Adrenal gland (tissue), 9 donors: ENCODE measurements at regions not wholly inside any gene's neighbourhood (a gene's known extent, or its start where the extent isn't known, plus 50 kb on each side); places are given as distances from the start of the nearest gene placed in this dataset.

Experiments
- DNase-seq, 7 donors: peaks; one replicate each; pipeline ENCODE4 v3.0.0-alpha.2; 2019 to 2020
- H3K27ac ChIP-seq, 5 donors: fragments of 200-600 bp; sonication (generic) in 4 of 5; 1 replicate in 3 of 5; 2 replicates in 2 of 5; pipeline versions ENCODE4 v1.5.1 to v1.8.0; 2016 to 2020; ENCODE audit warnings: mild to moderate bottlenecking in 1 of 5
- H3K27me3 ChIP-seq: fragments of 200-600 bp; 2 replicates; pipeline ENCODE4 v1.8.0; 2021
- H3K36me3 ChIP-seq, 2 donors: fragments of 200-600 bp; replicated peaks in 1 of 2; 1 replicate in 1 of 2; 2 replicates in 1 of 2; pipeline versions ENCODE4 v1.5.1 to v1.8.0; 2018 to 2022
- H3K4me1 ChIP-seq, 2 donors: fragments of 200-600 bp; replicated peaks in 1 of 2; 1 replicate in 1 of 2; 2 replicates in 1 of 2; pipeline versions ENCODE4 v1.5.1 to v1.8.0; 2018 to 2021
- H3K4me3 ChIP-seq, 4 donors: fragments of 200-600 bp; sonication (generic) in 3 of 4; one replicate each; pipeline ENCODE4 v1.5.1; 2016 to 2018
- H3K9me3 ChIP-seq, 3 donors: fragments of 200-600 bp; sonication (generic) in 1 of 3; replicated peaks in 1 of 3; 1 replicate in 2 of 3; 2 replicates in 1 of 3; pipeline versions ENCODE4 v1.5.1 to v1.8.0; 2016 to 2021
- CTCF ChIP-seq, 6 experiments: fragments of 450-650 bp in 4 of 6; fragments of 200-600 bp in 2 of 6; sonication (generic) in 1 of 6; IDR thresholded peaks; 1 replicate in 5 of 6; 2 replicates in 1 of 6; pipeline versions ENCODE4 v1.5.1 to v1.8.0; 2016 to 2021; ENCODE audit warnings: antibody characterized with exemption in 6 of 6, mild to moderate bottlenecking in 2 of 6, moderate library complexity in 1 of 6
- POLR2A ChIP-seq, 2 donors: fragments of 450-650 bp; IDR thresholded peaks; one replicate each; pipeline ENCODE4 v1.6.1; 2017; ENCODE audit warnings: antibody characterized with exemption in 2 of 2, mild to moderate bottlenecking in 2 of 2, moderate library complexity in 1 of 2
- WGBS, 4 donors: extraction: QIAGEN DNeasy Blood & Tissue Kit in 2 of 4; methylation state at CpG; one replicate each; pipeline versions ENCODE4 v1.1.5 to v1.1.7; 2013 to 2017; 5-methylcytosine and 5-hydroxymethylcytosine counted together
- intact Hi-C, 2 donors: fragments of 100-400 bp; cut with DNase I; formaldehyde crosslinking; loops; one replicate each; pipeline versions ENCODE4 v1.14.1 to v1.15.0; 2022 to 2023
- donor health status: healthy with polysubstance abuse.
- donor health status: Bipolar disorder and iron deficiency.
- donor health status: DM: yes; HTN: yes; CAD: no.
- donor health status: DM: no; HTN: no; CAD: no.
- donor health status: DM: no; HTN: no; CAD: no.

GRCh38 chr3:101169516-101169915 lies 150.9 kb downstream of the IMPG2 start:
- WGBS, 4 donors, result 68 to 78% (median 73%) methylated on average over 3 of the region's 3 CpGs
- H3K27ac ChIP-seq, result no peak overlapping the region

GRCh38 chr3:101167376-101167775 lies 153.0 kb downstream of the IMPG2 start:
- Histone ChIP-seq H3K27me3 (no peaks in the 10 kb centered on the region), H3K4me3 (no peak overlapping the region), H3K9me3 (no peaks in the 10 kb centered on the region), H3K36me3 (no peaks in the 10 kb centered on the region), H3K4me1 (peaks cover 0 to 12% of the 10 kb centered on the region in 2 donors), H3K27ac (no peak overlapping the region)
- TF ChIP-seq POLR2A (IDR thresholded peaks at IDR 0.05) (no peak), CTCF (IDR thresholded peaks at IDR 0.05) (no peak)
- WGBS, 4 donors, result 92 to 98% (median 94%) methylated on average over 2 of the region's 2 CpGs
- intact Hi-C loops, result no loop called here
- DNase-seq, result no peak

More at GRCh38 chr3:101169516-101169915, 150.9 kb downstream of the IMPG2 start:
- TF ChIP-seq POLR2A (IDR thresholded peaks at IDR 0.05), result no peak
- TF ChIP-seq CTCF (IDR thresholded peaks at IDR 0.05), result no peak
- no peak for DNase-seq
- Histone ChIP-seq H3K27me3 (no peaks in the 10 kb centered on the region), H3K4me1 (peaks cover 0 to 12% of the 10 kb centered on the region in 2 donors), H3K36me3 (no peaks in the 10 kb centered on the region), H3K4me3 (no peak overlapping the region), H3K9me3 (no peaks in the 10 kb centered on the region)
- intact Hi-C loops, result no loop called here

- Histone ChIP-seq H3K27me3 (no peaks in the 10 kb centered on the region), H3K9me3 (no peaks in the 10 kb centered on the region), H3K4me3 (no peak overlapping the region), H3K36me3 (no peaks in the 10 kb centered on the region), H3K4me1 (peaks cover 0 to 12% of the 10 kb centered on the region in 2 donors), H3K27ac (no peak overlapping the region)
- WGBS, 4 donors, result 88 to 92% (median 89%) methylated on average over 2 of the region's 2 CpGs
- intact Hi-C loops, result no loop called here
- no peak for DNase-seq
- TF ChIP-seq CTCF (IDR thresholded peaks at IDR 0.05) (no peak), POLR2A (IDR thresholded peaks at IDR 0.05) (no peak)
Measured at GRCh38 chr3:101166150-101166549, 154.2 kb downstream of the IMPG2 start.

- Histone ChIP-seq H3K4me1 (no peaks in the 10 kb centered on the region), H3K4me3 (no peak overlapping the region), H3K27me3 (no peaks in the 10 kb centered on the region), H3K27ac (no peak overlapping the region), H3K36me3 (no peaks in the 10 kb centered on the region), H3K9me3 (no peaks in the 10 kb centered on the region)
- DNase-seq, result no peak
- TF ChIP-seq POLR2A (IDR thresholded peaks at IDR 0.05) (no peak), CTCF (IDR thresholded peaks at IDR 0.05) (no peak)
- intact Hi-C loops, result no loop called here
Measured at GRCh38 chr3:101163554-101163953, 156.8 kb downstream of the IMPG2 start.
